ENCODE measurements at regions not wholly inside any gene's neighbourhood (a gene's known extent, or its start where the extent isn't known, plus 50 kb on each side); places are given as distances from the start of the nearest gene placed in this dataset.

- Histone ChIP-seq H3K4me2 (ENCODE audit: low read length) (no peak overlapping the region), H2AFZ (ENCODE audit: low read depth, low read length) (no peak overlapping the region), H4K20me1 (ENCODE audit: insufficient read depth) (no peaks in the 10 kb centered on the region), H3K79me2 (replicated peaks; ENCODE audit: insufficient read depth, low read length) (no peaks in the 10 kb centered on the region), H3K9me2 (ENCODE audit: insufficient read depth, low read length) (no peaks in the 10 kb centered on the region), H3F3A (ENCODE audit: insufficient read depth, low read length, poor library complexity, severe bottlenecking) (no peaks in the 10 kb centered on the region), H3K36me3 (ENCODE audit: insufficient read depth, low read length) (no peaks in the 10 kb centered on the region), H3K4me3 (ENCODE audit: low read length) (no peak overlapping the region), H3K9ac (ENCODE audit: low read length) (no peak overlapping the region), H3K9me3 (ENCODE audit: low read length) (no peaks in the 10 kb centered on the region), H3K27me3 (ENCODE audit: insufficient read depth, low read depth, low read length) (no peaks in the 10 kb centered on the region), H3K27ac (ENCODE audit: low read length) (no peak overlapping the region)
- TF ChIP-seq EP300 (conservative IDR thresholded peaks at IDR 0.05; ENCODE audit: poor library complexity, severe bottlenecking) (no peak), TAF1 (IDR thresholded peaks at IDR 0.05; ENCODE audit: low read depth) (no peak), POLR2AphosphoS5 (IDR thresholded peaks at IDR 0.05) (no peak), CTCF (IDR thresholded peaks at IDR 0.05; ENCODE audit: poor library complexity, severe bottlenecking) (no peak), EZH2 (IDR thresholded peaks at IDR 0.05; ENCODE audit: borderline replicate concordance, insufficient read depth, low read length, poor library complexity, severe bottlenecking) (no peak), MXI1 (conservative IDR thresholded peaks at IDR 0.05; ENCODE audit: poor library complexity, severe bottlenecking) (no peak), REST (IDR thresholded peaks at IDR 0.05; ENCODE audit: borderline replicate concordance) (no peak), RAD21 (conservative IDR thresholded peaks at IDR 0.05) (no peak)
These were observed 245.3 kb upstream of the ZP4 start for GRCh38 chr1:238135708-238136664.

GRCh38 chr1:238129677-238130076, 239.0 kb upstream of the ZP4 start:
- no peaks in the 10 kb centered on the region for H3K36me3 ChIP-seq (ENCODE audit: insufficient read depth, low read length)

More at GRCh38 chr1:238129677-238130076, 239.0 kb upstream of the ZP4 start:
- Histone ChIP-seq H3F3A (ENCODE audit: insufficient read depth, low read length, poor library complexity, severe bottlenecking) (no peaks in the 10 kb centered on the region), H3K27ac (ENCODE audit: low read length) (no peak overlapping the region), H2AFZ (ENCODE audit: low read depth, low read length) (no peak overlapping the region), H3K9me3 (ENCODE audit: low read length) (no peaks in the 10 kb centered on the region), H3K9ac (ENCODE audit: low read length) (no peak overlapping the region), H4K20me1 (ENCODE audit: insufficient read depth) (no peaks in the 10 kb centered on the region), H3K79me2 (replicated peaks; ENCODE audit: insufficient read depth, low read length) (no peaks in the 10 kb centered on the region), H3K4me2 (ENCODE audit: low read length) (no peak overlapping the region), H3K9me2 (ENCODE audit: insufficient read depth, low read length) (no peaks in the 10 kb centered on the region), H3K4me3 (ENCODE audit: low read length) (no peak overlapping the region), H3K27me3 (ENCODE audit: insufficient read depth, low read depth, low read length) (no peaks in the 10 kb centered on the region)
- no peak for TF ChIP-seq POLR2AphosphoS5 (IDR thresholded peaks at IDR 0.05)
- TF ChIP-seq REST (IDR thresholded peaks at IDR 0.05; ENCODE audit: borderline replicate concordance) = no peak
- TF ChIP-seq TAF1 (IDR thresholded peaks at IDR 0.05; ENCODE audit: low read depth) = no peak
- no peak for TF ChIP-seq MXI1 (conservative IDR thresholded peaks at IDR 0.05; ENCODE audit: poor library complexity, severe bottlenecking)
- no peak for TF ChIP-seq CTCF (IDR thresholded peaks at IDR 0.05; ENCODE audit: poor library complexity, severe bottlenecking)
- TF ChIP-seq EP300 (conservative IDR thresholded peaks at IDR 0.05; ENCODE audit: poor library complexity, severe bottlenecking) = no peak
- no peak for TF ChIP-seq SMC3 (conservative IDR thresholded peaks at IDR 0.05; ENCODE audit: poor library complexity)
- TF ChIP-seq EZH2 (IDR thresholded peaks at IDR 0.05; ENCODE audit: borderline replicate concordance, insufficient read depth, low read length, poor library complexity, severe bottlenecking) = no peak
- TF ChIP-seq RAD21 (conservative IDR thresholded peaks at IDR 0.05) = no peak

Data from neural cell (in vitro differentiated cells).